Pancreas (tissue), 10 donors: ENCODE measurements at regions not wholly inside any gene's neighbourhood (a gene's known extent, or its start where the extent isn't known, plus 50 kb on each side); places are given as distances from the start of the nearest gene placed in this dataset.

Experiments
- ATAC-seq, 4 donors: fragments of 200-7000 bp; cut with Tn5 transposase; one replicate each; pipeline versions ENCODE4 v1.8.0 to v1.9.1; 2020; ENCODE audit warnings: mild to moderate bottlenecking in 4 of 4, moderate library complexity in 4 of 4
- DNase-seq, 6 donors: peaks; one replicate each; pipeline ENCODE4 v3.0.0-alpha.2; 2020
- FAIRE-seq: peaks from 2 replicates; lab custom pipeline; 2012; peaks lifted over from hg19 to GRCh38; lab: Jason Lieb, UNC
- H3K27ac ChIP-seq, 4 donors: fragments of 200-600 bp; sonication (generic); 1 replicate in 3 of 4; 2 replicates in 1 of 4; pipeline versions ENCODE4 v1.5.0 to v1.8.0; 2020
- H3K27me3 ChIP-seq, 4 donors: fragments of 200-600 bp; one replicate each; pipeline ENCODE4 v1.8.0; 2021
- H3K36me3 ChIP-seq, 3 donors: fragments of 200-600 bp; sonication (generic) in 1 of 3; one replicate each; pipeline versions ENCODE4 v1.5.0 to v1.8.0; 2020 to 2021
- H3K4me1 ChIP-seq, 3 donors: fragments of 200-600 bp; one replicate each; pipeline ENCODE4 v1.8.0; 2021
- H3K4me3 ChIP-seq, 4 donors: fragments of 200-600 bp; sonication (generic) in 2 of 4; one replicate each; pipeline versions ENCODE4 v1.5.0 to v1.8.0; 2020 to 2021
- H3K9me3 ChIP-seq, 4 donors: fragments of 200-600 bp; one replicate each; pipeline ENCODE4 v1.8.0; 2021
- WGBS, 2 donors: extraction: QIAGEN DNeasy Blood & Tissue Kit; methylation state at CpG; one replicate each; pipeline ENCODE4 v1.1.7; 2013; 5-methylcytosine and 5-hydroxymethylcytosine counted together
- intact Hi-C, 3 donors: fragments of 100-400 bp; cut with DNase I; formaldehyde crosslinking; loops; one replicate each; pipeline versions ENCODE4 v1.11.1 to v1.14.2; 2022
- TF ChIP-seq, protein P1 (sequence below), 4 donors: fragments of 200-600 bp; sonication (generic) in 3 of 4; IDR thresholded peaks; one replicate each; pipeline versions ENCODE4 v1.5.0 to v1.8.0; 2021; ENCODE audit warnings: antibody characterized with exemption in 4 of 4
- donor health status: healthy with polysubstance abuse.
- donor health status: DM: no; HTN: no; CAD: no; lungs with moderate emphysema.
- donor health status: DM: no; HTN: no; CAD: no.
- donor health status: control.
- donor health status: control.
- donor health status: Bipolar disorder and iron deficiency.
- donor health status: DM: yes; HTN: yes; CAD: no.
- donor health status: DM: no; HTN: no; CAD: no.
- donor health status: DM: no; HTN: no; CAD: no.
- donor health status: DM: yes; HTN: yes; CAD: no.

GRCh38 chr2:205937211-205937610 is 148.8 kb downstream of the INO80D start:
- Histone ChIP-seq H3K9me3 (no peaks in the 10 kb centered on the region), H3K27me3 (no peaks in the 10 kb centered on the region), H3K4me3 (no peak overlapping the region), H3K36me3 (no peaks in the 10 kb centered on the region), H3K4me1 (no peaks in the 10 kb centered on the region), H3K27ac (no peak overlapping the region)
- DNase-seq (no peak), ATAC-seq (no peak), FAIRE-seq (no peak)
- TF ChIP-seq, protein P1, sequence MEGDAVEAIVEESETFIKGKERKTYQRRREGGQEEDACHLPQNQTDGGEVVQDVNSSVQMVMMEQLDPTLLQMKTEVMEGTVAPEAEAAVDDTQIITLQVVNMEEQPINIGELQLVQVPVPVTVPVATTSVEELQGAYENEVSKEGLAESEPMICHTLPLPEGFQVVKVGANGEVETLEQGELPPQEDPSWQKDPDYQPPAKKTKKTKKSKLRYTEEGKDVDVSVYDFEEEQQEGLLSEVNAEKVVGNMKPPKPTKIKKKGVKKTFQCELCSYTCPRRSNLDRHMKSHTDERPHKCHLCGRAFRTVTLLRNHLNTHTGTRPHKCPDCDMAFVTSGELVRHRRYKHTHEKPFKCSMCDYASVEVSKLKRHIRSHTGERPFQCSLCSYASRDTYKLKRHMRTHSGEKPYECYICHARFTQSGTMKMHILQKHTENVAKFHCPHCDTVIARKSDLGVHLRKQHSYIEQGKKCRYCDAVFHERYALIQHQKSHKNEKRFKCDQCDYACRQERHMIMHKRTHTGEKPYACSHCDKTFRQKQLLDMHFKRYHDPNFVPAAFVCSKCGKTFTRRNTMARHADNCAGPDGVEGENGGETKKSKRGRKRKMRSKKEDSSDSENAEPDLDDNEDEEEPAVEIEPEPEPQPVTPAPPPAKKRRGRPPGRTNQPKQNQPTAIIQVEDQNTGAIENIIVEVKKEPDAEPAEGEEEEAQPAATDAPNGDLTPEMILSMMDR (IDR thresholded peaks at IDR 0.05): no peak
- WGBS, 2 donors: 96 to 98% methylated on average over 1 of the region's 1 CpG
- intact Hi-C loops: no loop called here

- FAIRE-seq (no peak), DNase-seq (no peak), ATAC-seq (no peak)
- Histone ChIP-seq H3K9me3 (no peaks in the 10 kb centered on the region), H3K4me1 (no peaks in the 10 kb centered on the region), H3K27me3 (no peaks in the 10 kb centered on the region), H3K4me3 (no peak overlapping the region), H3K36me3 (no peaks in the 10 kb centered on the region), H3K27ac (no peak overlapping the region)
- TF ChIP-seq, protein P1 (IDR thresholded peaks at IDR 0.05): no peak
- intact Hi-C loops: no loop called here
- WGBS, 2 donors: 77 to 85% methylated on average over 10 of the region's 10 CpGs
Observed at GRCh38 chr2:205936446-205936845, 149.5 kb downstream of the INO80D start.

- intact Hi-C loops: no loop called here
- H3K9me3 ChIP-seq: no peaks in the 10 kb centered on the region
- FAIRE-seq (no peak), ATAC-seq (peak in 1 of 4 donors; percentile 58), DNase-seq (no peak)
- H3K4me3 ChIP-seq: no peak overlapping the region
- WGBS, 2 donors: 37 to 53% methylated on average over 1 of the region's 1 CpG
- no peaks in the 10 kb centered on the region for H3K36me3 ChIP-seq
- no peaks in the 10 kb centered on the region for H3K27me3 ChIP-seq
- TF ChIP-seq, protein P1 (IDR thresholded peaks at IDR 0.05): no peak
- no peak overlapping the region for H3K27ac ChIP-seq
- peaks cover 0 to under 1% (median 0%) of the 10 kb centered on the region in 3 donors for H3K4me1 ChIP-seq
Observed at GRCh38 chr2:205934443-205934842, 151.5 kb downstream of the INO80D start.

DNA sequence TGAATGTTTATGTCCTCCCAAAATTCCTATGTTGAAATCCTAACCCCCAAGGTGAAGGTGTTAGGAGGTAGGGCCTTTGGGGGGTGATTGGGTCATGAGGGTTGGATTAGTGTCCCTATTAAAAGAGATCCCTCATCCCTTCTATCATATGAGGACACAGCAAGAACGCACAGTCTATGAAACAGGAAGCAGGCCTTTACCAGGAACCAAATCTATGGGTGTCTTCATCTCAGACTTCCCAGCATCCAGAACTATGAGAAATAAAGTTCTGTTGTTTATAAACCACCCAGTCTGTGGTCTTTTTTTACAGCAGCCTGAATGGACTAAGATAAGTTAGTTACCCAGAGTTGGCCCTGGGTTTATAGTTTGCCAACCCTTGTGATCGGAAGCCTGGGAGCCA is 153.1 kb downstream of the INO80D start:
- WGBS, 2 donors: 67 to 97% methylated on average over 2 of the region's 2 CpGs
- ATAC-seq (no peak), FAIRE-seq (no peak), DNase-seq (no peak)
- H3K27me3 ChIP-seq: no peaks in the 10 kb centered on the region
- no peak overlapping the region for H3K4me3 ChIP-seq
- intact Hi-C loops: no loop called here
- TF ChIP-seq, protein P1 (IDR thresholded peaks at IDR 0.05): no peak
- H3K4me1 ChIP-seq: peaks cover 5 to 10% (median 7%) of the 10 kb centered on the region in 3 donors
- no peak overlapping the region for H3K27ac ChIP-seq
- no peaks in the 10 kb centered on the region for H3K9me3 ChIP-seq
- no peaks in the 10 kb centered on the region for H3K36me3 ChIP-seq

- FAIRE-seq (no peak), ATAC-seq (no peak), DNase-seq (no peak)
- H3K9me3 ChIP-seq: no peaks in the 10 kb centered on the region
- no peak overlapping the region for H3K27ac ChIP-seq
- no peaks in the 10 kb centered on the region for H3K36me3 ChIP-seq
- H3K27me3 ChIP-seq: no peaks in the 10 kb centered on the region
- H3K4me1 ChIP-seq: peaks cover 5 to 10% (median 7%) of the 10 kb centered on the region in 3 donors
- 97 to 99% methylated on average over 3 of the region's 3 CpGs for WGBS, 2 donors
- TF ChIP-seq, protein P1 (IDR thresholded peaks at IDR 0.05): no peak
- intact Hi-C loops: no loop called here
- H3K4me3 ChIP-seq: no peak overlapping the region
Observed at GRCh38 chr2:205931388-205931787, 154.6 kb downstream of the INO80D start.
